ENCODE measurements at regions not wholly inside any gene's neighbourhood (a gene's known extent, or its start where the extent isn't known, plus 50 kb on each side); places are given as distances from the start of the nearest gene placed in this dataset.
A peak's percentile ranks its signal among the peaks of the same experiment; 100 is the strongest.

DNA sequence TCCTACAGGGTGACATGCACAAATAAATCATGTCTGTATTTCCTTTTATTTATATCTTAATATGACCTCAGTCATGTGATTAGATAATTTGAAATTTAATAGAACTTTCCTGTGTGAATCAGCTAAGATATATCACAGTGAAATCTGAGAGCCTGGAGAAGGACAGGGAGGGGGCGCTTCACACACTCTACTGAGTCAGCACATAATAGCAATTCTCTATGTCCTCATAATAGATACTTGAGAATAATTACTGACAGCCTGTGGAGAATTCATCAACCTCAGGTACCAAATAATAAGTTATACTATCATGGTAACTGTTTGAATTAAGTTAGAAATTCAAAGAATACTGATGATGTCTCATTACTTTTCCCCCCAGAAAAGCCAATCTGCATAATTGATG is 98.0 kb upstream of the SLC10A2 start:
- DNase-seq, result no peak

GRCh38 chr13:103161476-103161875 is 95.3 kb upstream of the SLC10A2 start:
- no peak for DNase-seq

GRCh38 chr13:103157434-103158145 is 91.4 kb upstream of the SLC10A2 start:
- peak in 1 of 14 donors; percentile 90 for DNase-seq

- peak in 1 of 14 donors; percentile 76 for DNase-seq
These were observed 90.8 kb upstream of the SLC10A2 start for GRCh38 chr13:103157016-103157415.

DNA sequence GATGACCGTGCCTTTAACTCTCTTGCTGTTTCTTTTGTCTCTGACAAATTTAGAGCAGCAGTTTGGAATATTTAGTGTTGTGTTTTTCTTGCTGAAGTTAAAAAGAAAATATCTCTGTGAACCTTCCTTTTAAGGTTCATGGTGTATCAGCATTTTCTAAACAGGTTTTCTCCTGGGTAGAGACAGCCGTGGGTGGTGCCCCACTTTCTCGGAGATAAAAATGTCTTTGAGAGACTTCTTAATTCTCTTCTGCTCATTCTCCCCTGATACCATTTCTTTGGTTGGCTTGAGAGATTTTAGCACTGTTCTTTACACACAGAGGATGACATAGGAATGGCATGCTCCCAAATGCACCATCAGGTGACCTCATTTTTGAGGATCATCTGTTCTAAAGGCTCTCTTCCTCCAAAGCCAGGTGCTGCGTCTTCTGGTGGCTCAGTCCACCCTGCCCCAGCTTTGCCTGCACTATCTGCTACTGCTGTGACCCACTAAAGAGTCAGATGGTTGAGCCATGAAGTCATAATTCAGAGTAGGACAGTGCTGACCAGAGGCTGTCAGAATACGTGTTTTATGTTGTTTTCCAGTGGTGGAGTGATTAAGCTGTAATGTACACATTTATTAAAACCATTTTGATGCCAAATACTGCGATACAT is 90.3 kb upstream of the SLC10A2 start:
- DNase-seq, result peak in 3 of 14 donors; percentile 23 to 98 (median 32)

- DNase-seq, result no peak
These were observed 87.2 kb upstream of the SLC10A2 start for GRCh38 chr13:103153466-103153865.

DNA sequence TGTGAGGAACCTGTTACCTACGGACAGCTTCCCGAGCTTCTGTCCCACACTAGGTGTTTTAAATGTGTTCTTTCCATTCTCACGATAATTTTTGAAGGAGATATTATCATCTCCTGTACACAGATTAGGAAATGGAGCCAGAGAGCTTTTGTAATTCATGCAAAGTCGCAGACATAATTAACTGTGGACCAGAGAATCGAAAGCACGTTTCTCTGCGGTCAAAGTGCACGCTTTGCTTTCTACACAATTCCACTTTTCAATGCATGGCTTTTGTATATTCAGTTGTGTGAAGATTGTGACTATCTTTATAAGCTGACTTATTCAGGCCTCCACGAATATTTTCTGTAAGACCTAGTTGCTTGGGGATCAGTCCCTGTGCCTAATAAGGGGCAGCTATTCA is 81.7 kb upstream of the SLC10A2 start:
- DNase-seq, result no peak

GRCh38 chr13:103145442-103145841 is 79.2 kb upstream of the SLC10A2 start:
- no peak for DNase-seq

DNA sequence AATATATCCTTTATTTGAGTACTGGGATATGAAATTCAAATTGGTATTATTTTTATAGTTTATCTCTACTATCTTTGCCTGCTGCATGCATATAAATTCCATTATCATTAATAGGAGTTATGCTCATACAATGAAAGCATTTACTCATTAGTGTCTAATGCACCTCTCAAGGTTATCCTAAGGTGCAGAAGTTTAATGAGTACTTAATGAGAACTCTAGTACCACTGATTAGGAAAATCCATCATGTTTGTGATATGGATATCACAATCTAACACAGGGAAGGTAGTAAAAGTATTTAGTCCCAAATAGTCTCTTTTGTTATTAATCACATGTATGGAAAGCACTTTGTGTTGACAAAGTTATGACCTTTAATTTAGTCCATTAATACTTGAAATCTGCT is 77.2 kb upstream of the SLC10A2 start:
- no peak for DNase-seq

DNA sequence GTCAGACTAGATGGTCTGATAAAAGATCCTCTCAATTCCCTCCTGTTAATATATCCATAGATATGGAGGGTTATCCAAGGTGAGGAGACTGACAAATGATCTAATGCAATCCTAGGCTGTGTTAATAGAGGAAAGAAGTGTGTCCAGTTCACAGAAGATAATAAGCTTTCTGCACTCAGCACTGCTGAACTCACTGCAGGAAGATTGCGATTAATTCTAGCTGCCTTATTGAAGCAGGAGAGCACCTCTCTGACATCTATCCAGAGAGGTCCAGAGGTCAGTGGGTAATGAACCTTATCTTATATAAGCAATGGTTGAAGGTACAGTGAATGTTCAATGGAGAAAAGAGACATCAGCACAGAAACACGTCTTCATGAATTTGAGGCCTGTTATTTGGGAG is 75.9 kb upstream of the SLC10A2 start:
- DNase-seq, result no peak

- peak in 1 of 14 donors; percentile 6 for DNase-seq
These were observed 73.9 kb upstream of the SLC10A2 start for GRCh38 chr13:103140001-103140671.

DNA sequence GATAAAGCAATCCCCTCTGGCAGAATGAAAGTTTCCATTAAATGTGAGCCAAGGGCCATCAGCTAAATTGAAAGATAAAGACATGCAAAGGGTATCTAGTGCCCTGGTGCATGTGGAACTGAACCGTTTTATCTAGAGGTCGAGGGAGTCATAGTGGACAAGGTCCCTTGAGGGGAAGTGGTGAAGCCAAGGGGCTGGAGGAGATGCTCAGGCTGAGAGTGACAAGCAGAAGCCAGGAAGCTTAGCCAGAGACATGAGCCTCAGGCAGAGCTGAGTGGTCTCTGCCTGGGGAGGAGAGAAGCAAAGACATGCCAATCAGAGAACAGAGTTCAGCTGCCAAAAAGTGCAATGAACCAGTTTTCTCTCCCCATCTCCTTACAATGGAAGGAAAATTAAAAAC is 68.1 kb upstream of the SLC10A2 start:
- no peak for DNase-seq

DNA sequence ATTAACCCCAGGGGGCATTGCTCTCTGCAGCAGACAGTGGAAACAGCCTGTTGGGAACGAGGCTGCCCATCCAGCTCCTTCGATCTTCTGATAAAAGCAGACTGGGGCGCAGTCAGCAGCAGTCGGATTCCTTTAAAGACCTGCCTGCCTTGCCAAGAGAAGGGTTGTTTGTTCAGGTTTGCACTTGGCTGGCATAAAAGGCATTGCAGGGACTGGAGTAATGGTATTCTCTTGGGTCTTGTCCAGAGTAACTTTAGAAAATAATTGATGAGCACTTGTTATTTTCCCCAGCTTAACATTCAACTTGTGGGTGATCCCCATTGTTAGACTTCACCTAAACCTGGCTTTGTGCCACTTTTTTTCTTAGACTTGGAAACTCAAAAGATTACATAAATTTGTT is 67.3 kb upstream of the SLC10A2 start:
- no peak for DNase-seq

DNA sequence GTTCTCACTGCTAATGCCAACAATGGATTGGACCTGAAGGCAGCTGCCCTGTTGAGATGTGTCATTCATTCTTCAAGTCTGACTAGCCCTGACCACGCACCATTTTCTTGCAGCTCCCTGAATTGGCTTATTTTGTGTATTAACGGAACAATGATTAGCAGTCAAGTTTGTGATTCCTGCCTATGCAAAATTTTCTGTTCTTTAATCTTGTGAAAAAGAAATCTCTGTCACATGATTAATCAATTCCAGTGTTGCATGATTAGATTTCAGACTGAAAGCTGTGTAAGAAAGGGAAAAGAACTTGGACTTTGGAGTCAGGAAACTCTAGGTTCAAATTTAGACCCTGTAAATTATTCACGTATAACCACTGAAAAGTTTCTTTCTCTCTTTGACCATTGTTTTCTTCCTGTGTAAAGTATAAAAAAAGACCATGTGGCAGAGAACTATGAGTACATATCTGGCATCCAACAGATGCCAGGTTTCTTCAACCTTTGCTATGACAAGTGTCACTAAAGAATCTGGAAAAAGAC is 64.5 kb upstream of the SLC10A2 start:
- no peak for DNase-seq

GRCh38 chr13:103130146-103130545 is 63.9 kb upstream of the SLC10A2 start:
- DNase-seq, result no peak
